GM04504 (cell line): ENCODE measurements at regions not wholly inside any gene's neighbourhood (a gene's known extent, or its start where the extent isn't known, plus 50 kb on each side); places are given as distances from the start of the nearest gene placed in this dataset.
A peak's percentile ranks its signal among the peaks of the same experiment; 100 is the strongest.
"Not testable (repeated sequence)": the region's sequence is repeated elsewhere in the genome, so short reads cannot be mapped to it uniquely, and the experiment has no call there.

ENCODE experiments used
- DNase-seq: peaks from one replicate; pipeline ENCODE4 v3.0.0-alpha.2; 2012; ENCODE audit warnings: low read depth

- peak; percentile 82 for DNase-seq
Observed at GRCh38 chr13:49859560-49859959, 67.1 kb upstream of the KPNA3 start.

- peak; percentile 71 for DNase-seq
Observed at GRCh38 chr13:49858178-49858856, 65.8 kb upstream of the KPNA3 start.

GRCh38 chr13:49855930-49856329 is 63.4 kb upstream of the KPNA3 start:
- no peak for DNase-seq

- DNase-seq = no peak
Observed at GRCh38 chr13:49853535-49853934, 61.1 kb upstream of the KPNA3 start.

GRCh38 chr13:49852460-49852859 is 60.0 kb upstream of the KPNA3 start:
- not testable (repeated sequence) for DNase-seq

- no peak for DNase-seq
Observed at GRCh38 chr13:49844181-49844580, 51.7 kb upstream of the KPNA3 start.
